ENCODE measurements at regions not wholly inside any gene's neighbourhood (a gene's known extent, or its start where the extent isn't known, plus 50 kb on each side); places are given as distances from the start of the nearest gene placed in this dataset.

GRCh38 chr16:5581428-5581827 is 483.8 kb upstream of the EEF2KMT start:
- TF ChIP-seq EZH2phosphoT487 (IDR thresholded peaks at IDR 0.05; ENCODE audit: low read depth): no peak
- no peak for TF ChIP-seq CTCF (IDR thresholded peaks at IDR 0.05; ENCODE audit: low read depth, low read length)
